ENCODE measurements at regions not wholly inside any gene's neighbourhood (a gene's known extent, or its start where the extent isn't known, plus 50 kb on each side); places are given as distances from the start of the nearest gene placed in this dataset.

GRCh38 chr2:12126318-12126717 is 379.9 kb downstream of the LPIN1 start:
- Mint-ChIP-seq H3K36me3 (ENCODE audit: unreplicated experiment) (no peaks in the 10 kb centered on the region), H3K27ac (ENCODE audit: unreplicated experiment) (no peak overlapping the region), H3K27me3 (ENCODE audit: unreplicated experiment) (peaks cover 2% of the 10 kb centered on the region), H3K4me3 (ENCODE audit: unreplicated experiment) (no peak overlapping the region), H3K9me3 (ENCODE audit: unreplicated experiment) (no peaks in the 10 kb centered on the region), H3K4me1 (ENCODE audit: low read depth, unreplicated experiment) (no peaks in the 10 kb centered on the region)
- DNase-seq: no peak
- no peak for TF ChIP-seq CTCF (IDR thresholded peaks at IDR 0.05; ENCODE audit: partially characterized antibody, unreplicated experiment)

GRCh38 chr2:12127638-12128037 is 381.2 kb downstream of the LPIN1 start:
- H3K27ac Mint-ChIP-seq (ENCODE audit: unreplicated experiment): no peak overlapping the region
- H3K4me1 Mint-ChIP-seq (ENCODE audit: low read depth, unreplicated experiment): no peaks in the 10 kb centered on the region
- H3K9me3 Mint-ChIP-seq (ENCODE audit: unreplicated experiment): no peaks in the 10 kb centered on the region
- H3K27me3 Mint-ChIP-seq (ENCODE audit: unreplicated experiment): peaks cover 2% of the 10 kb centered on the region
- TF ChIP-seq CTCF (IDR thresholded peaks at IDR 0.05; ENCODE audit: partially characterized antibody, unreplicated experiment): no peak
- H3K4me3 Mint-ChIP-seq (ENCODE audit: unreplicated experiment): no peak overlapping the region
- H3K36me3 Mint-ChIP-seq (ENCODE audit: unreplicated experiment): no peaks in the 10 kb centered on the region
- DNase-seq: no peak

DNA sequence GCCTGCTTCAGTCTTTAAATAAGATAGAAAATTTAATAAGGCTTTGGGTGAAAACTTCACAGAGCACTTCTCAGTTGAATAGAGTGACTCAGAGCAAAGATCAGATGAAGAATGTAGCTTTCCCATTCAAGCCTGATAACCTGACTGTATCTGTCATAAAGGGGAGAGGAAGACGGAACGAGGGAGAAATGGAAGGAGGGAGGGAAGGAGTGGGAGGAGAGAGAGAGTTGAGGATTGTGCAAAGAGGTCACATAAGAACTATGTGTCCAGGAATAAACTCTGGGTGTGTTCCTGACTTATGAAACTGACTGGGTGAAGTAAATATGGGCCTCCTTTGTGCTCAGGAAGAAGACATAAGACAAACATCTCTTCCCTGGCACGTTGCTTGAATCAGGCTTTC is 385.5 kb downstream of the LPIN1 start:
- TF ChIP-seq CTCF (IDR thresholded peaks at IDR 0.05; ENCODE audit: partially characterized antibody, unreplicated experiment): no peak
- no peak for DNase-seq

DNA sequence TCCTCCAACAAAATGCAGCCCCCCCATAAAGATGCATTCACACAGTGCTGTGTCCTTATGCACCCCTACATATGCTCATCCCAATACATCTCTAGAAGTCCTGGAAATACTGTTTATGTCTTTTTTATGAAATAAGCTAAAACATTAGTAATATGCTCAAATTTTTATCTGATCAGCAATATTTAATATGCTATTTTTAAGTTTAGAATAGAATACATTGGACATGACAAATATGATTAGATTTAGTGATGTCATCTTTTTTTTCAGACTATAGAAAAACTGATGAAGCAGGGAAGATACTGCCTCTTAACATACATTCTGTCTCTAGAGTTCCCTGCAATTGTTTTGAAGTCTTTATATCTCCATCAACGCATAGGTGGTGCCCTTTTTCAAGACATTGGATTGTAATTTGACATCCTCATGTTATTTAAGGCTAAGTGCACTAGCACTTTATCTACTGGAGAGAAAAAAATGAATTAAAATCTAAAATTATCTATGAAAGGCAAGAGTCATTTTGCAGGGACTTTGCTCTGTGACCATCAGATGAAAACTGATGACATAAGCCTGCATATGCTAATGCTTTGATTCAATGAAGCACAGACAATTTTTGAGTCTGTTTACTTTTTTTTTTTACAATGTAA is 395.3 kb downstream of the LPIN1 start:
- TF ChIP-seq CTCF (IDR thresholded peaks at IDR 0.05; ENCODE audit: partially characterized antibody, unreplicated experiment): no peak
- peaks cover 3% of the 10 kb centered on the region for H3K27me3 Mint-ChIP-seq (ENCODE audit: unreplicated experiment)
- no peak for DNase-seq
- H3K4me1 Mint-ChIP-seq (ENCODE audit: low read depth, unreplicated experiment): peaks cover 16% of the 10 kb centered on the region
- H3K27ac Mint-ChIP-seq (ENCODE audit: unreplicated experiment): no peak overlapping the region
- H3K9me3 Mint-ChIP-seq (ENCODE audit: unreplicated experiment): no peaks in the 10 kb centered on the region
- H3K36me3 Mint-ChIP-seq (ENCODE audit: unreplicated experiment): no peaks in the 10 kb centered on the region
- H3K4me3 Mint-ChIP-seq (ENCODE audit: unreplicated experiment): no peak overlapping the region

More for the DNA sequence above, 385.5 kb downstream of the LPIN1 start:
- Mint-ChIP-seq H3K4me1 (ENCODE audit: low read depth, unreplicated experiment) (no peaks in the 10 kb centered on the region), H3K9me3 (ENCODE audit: unreplicated experiment) (no peaks in the 10 kb centered on the region), H3K27me3 (ENCODE audit: unreplicated experiment) (peaks cover 3% of the 10 kb centered on the region), H3K4me3 (ENCODE audit: unreplicated experiment) (no peak overlapping the region), H3K27ac (ENCODE audit: unreplicated experiment) (no peak overlapping the region), H3K36me3 (ENCODE audit: unreplicated experiment) (no peaks in the 10 kb centered on the region)

- Mint-ChIP-seq H3K27ac (ENCODE audit: unreplicated experiment) (no peak overlapping the region), H3K27me3 (ENCODE audit: unreplicated experiment) (peaks cover 2% of the 10 kb centered on the region), H3K4me3 (ENCODE audit: unreplicated experiment) (no peak overlapping the region), H3K4me1 (ENCODE audit: low read depth, unreplicated experiment) (no peaks in the 10 kb centered on the region), H3K36me3 (ENCODE audit: unreplicated experiment) (no peaks in the 10 kb centered on the region), H3K9me3 (ENCODE audit: unreplicated experiment) (peaks cover 2% of the 10 kb centered on the region)
- TF ChIP-seq CTCF (IDR thresholded peaks at IDR 0.05; ENCODE audit: partially characterized antibody, unreplicated experiment): no peak
- no peak for DNase-seq
Measured at GRCh38 chr2:12151716-12152115, 405.3 kb downstream of the LPIN1 start.
